ENCODE measurements at regions not wholly inside any gene's neighbourhood (a gene's known extent, or its start where the extent isn't known, plus 50 kb on each side); places are given as distances from the start of the nearest gene placed in this dataset.

GRCh38 chr5:84599964-84600363, 215.3 kb upstream of the EDIL3 start:
- DNase-seq (ENCODE audit: low spot score) = no peak
- no peak overlapping the region for H3K27ac ChIP-seq
- TF ChIP-seq, protein P1, sequence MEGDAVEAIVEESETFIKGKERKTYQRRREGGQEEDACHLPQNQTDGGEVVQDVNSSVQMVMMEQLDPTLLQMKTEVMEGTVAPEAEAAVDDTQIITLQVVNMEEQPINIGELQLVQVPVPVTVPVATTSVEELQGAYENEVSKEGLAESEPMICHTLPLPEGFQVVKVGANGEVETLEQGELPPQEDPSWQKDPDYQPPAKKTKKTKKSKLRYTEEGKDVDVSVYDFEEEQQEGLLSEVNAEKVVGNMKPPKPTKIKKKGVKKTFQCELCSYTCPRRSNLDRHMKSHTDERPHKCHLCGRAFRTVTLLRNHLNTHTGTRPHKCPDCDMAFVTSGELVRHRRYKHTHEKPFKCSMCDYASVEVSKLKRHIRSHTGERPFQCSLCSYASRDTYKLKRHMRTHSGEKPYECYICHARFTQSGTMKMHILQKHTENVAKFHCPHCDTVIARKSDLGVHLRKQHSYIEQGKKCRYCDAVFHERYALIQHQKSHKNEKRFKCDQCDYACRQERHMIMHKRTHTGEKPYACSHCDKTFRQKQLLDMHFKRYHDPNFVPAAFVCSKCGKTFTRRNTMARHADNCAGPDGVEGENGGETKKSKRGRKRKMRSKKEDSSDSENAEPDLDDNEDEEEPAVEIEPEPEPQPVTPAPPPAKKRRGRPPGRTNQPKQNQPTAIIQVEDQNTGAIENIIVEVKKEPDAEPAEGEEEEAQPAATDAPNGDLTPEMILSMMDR (conservative IDR thresholded peaks at IDR 0.05; ENCODE audit: low read depth) = no peak
- ChIA-PET CTCF (interaction anchor here (0.6 to 1.2 kb wide), 2 partner anchors 12 to 23 kb away, joined by 3 read pairs; no protein-coding TSS in a partner anchor), POLR2A (ENCODE audit: low non-redundant PET) (no interaction called here)

GRCh38 chr5:84597904-84598303, 213.2 kb upstream of the EDIL3 start:
- ChIA-PET POLR2A (ENCODE audit: low non-redundant PET) (no interaction called here), CTCF (no interaction called here)
- DNase-seq (ENCODE audit: low spot score) = no peak
- TF ChIP-seq, protein P1 (conservative IDR thresholded peaks at IDR 0.05; ENCODE audit: low read depth) = no peak
- no peak overlapping the region for H3K27ac ChIP-seq

- POLR2A ChIA-PET (ENCODE audit: low non-redundant PET) = no interaction called here
- H3K27ac ChIP-seq = no peak overlapping the region
- TF ChIP-seq, protein P1 (conservative IDR thresholded peaks at IDR 0.05; ENCODE audit: low read depth) = no peak
Observed at GRCh38 chr5:84590629-84591028, 205.9 kb upstream of the EDIL3 start.

DNA sequence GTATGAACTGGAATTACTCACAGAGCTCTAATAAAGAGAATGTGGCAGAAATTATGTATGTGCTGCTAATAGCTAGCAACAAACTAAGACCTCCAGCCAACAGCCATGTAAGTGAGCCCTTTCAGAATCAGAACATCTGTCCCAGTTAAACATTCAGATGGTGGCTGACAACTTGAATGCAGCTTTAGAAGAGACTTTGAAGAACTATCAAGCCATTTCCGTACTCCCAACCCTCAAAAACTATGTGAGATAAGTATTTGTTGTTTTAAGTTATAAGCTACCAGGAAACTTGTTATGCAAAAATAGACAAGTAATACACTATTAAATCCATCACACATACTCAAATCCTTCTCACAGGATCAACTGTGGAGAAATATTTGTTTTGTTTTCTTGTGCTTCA, 205.2 kb upstream of the EDIL3 start:
- TF ChIP-seq, protein P1 (conservative IDR thresholded peaks at IDR 0.05; ENCODE audit: low read depth) = no peak
- DNase-seq (ENCODE audit: low spot score) = no peak
- no peak overlapping the region for H3K27ac ChIP-seq
- ChIA-PET CTCF (interaction anchor here (0.6 to 0.9 kb wide), 2 partner anchors 11 to 15 kb away, joined by 3 read pairs; no protein-coding TSS in a partner anchor), POLR2A (ENCODE audit: low non-redundant PET) (no interaction called here)

More at GRCh38 chr5:84590629-84591028, 205.9 kb upstream of the EDIL3 start:
- DNase-seq (ENCODE audit: low spot score) = no peak
- CTCF ChIA-PET = no interaction called here

- TF ChIP-seq, protein P1 (conservative IDR thresholded peaks at IDR 0.05; ENCODE audit: low read depth) = no peak
- ChIA-PET CTCF (no interaction called here), POLR2A (ENCODE audit: low non-redundant PET) (no interaction called here)
- no peak for DNase-seq (ENCODE audit: low spot score)
- H3K27ac ChIP-seq = no peak overlapping the region
Observed at GRCh38 chr5:84585218-84585617, 200.5 kb upstream of the EDIL3 start.

GRCh38 chr5:84578226-84578625, 193.5 kb upstream of the EDIL3 start:
- CTCF ChIA-PET = no interaction called here
- POLR2A ChIA-PET (ENCODE audit: low non-redundant PET) = interaction anchor here (0.6 kb wide), 1 partner anchor 50 kb away, joined by 3 read pairs; no protein-coding TSS in a partner anchor
- H3K27ac ChIP-seq = no peak overlapping the region
- DNase-seq (ENCODE audit: low spot score) = no peak
- TF ChIP-seq, protein P1 (conservative IDR thresholded peaks at IDR 0.05; ENCODE audit: low read depth) = no peak
